ENCODE measurements at regions not wholly inside any gene's neighbourhood (a gene's known extent, or its start where the extent isn't known, plus 50 kb on each side); places are given as distances from the start of the nearest gene placed in this dataset.

GRCh38 chr16:62882552-62883221 is 846.4 kb upstream of the CDH8 start:
- Histone ChIP-seq H3K79me2 (ENCODE audit: low read length) (no peaks in the 10 kb centered on the region), H3K36me3 (ENCODE audit: insufficient read depth, low read length) (no peaks in the 10 kb centered on the region), H3K9me3 (ENCODE audit: low read length) (peaks cover 8% of the 10 kb centered on the region), H3K4me1 (ENCODE audit: low read length) (no peaks in the 10 kb centered on the region), H3K27me3 (ENCODE audit: low read length) (no peaks in the 10 kb centered on the region), H2AFZ (ENCODE audit: low read length) (no peak overlapping the region), H3K9me2 (replicated peaks; ENCODE audit: insufficient read depth, low read length) (no peaks in the 10 kb centered on the region; the same call in 1 of the 2 replicates), H3K4me3 (ENCODE audit: low read length) (no peak overlapping the region), H3K4me2 (ENCODE audit: low read depth, low read length, poor library complexity, severe bottlenecking) (no peak overlapping the region), H3K9ac (ENCODE audit: low read length) (no peak overlapping the region), H3K27ac (ENCODE audit: low read length) (no peak overlapping the region), H4K20me1 (ENCODE audit: insufficient read depth, low read depth, low read length) (no peaks in the 10 kb centered on the region)
- no peak for DNase-seq

- no peaks in the 10 kb centered on the region for H3K79me2 ChIP-seq (ENCODE audit: low read length)
- H3K9me2 ChIP-seq (replicated peaks; ENCODE audit: insufficient read depth, low read length), result no peaks in the 10 kb centered on the region
- DNase-seq, result no peak
These were observed 839.9 kb upstream of the CDH8 start for GRCh38 chr16:62876133-62876532.

GRCh38 chr16:62872339-62872738 is 836.1 kb upstream of the CDH8 start:
- Histone ChIP-seq H2AFZ (ENCODE audit: low read length) (no peak overlapping the region), H3K36me3 (ENCODE audit: insufficient read depth, low read length) (no peaks in the 10 kb centered on the region), H3K27ac (ENCODE audit: low read length) (no peak overlapping the region), H3K9me3 (ENCODE audit: low read length) (no peaks in the 10 kb centered on the region), H3K4me1 (ENCODE audit: low read length) (no peaks in the 10 kb centered on the region), H3K9me2 (replicated peaks; ENCODE audit: insufficient read depth, low read length) (no peaks in the 10 kb centered on the region), H3K27me3 (ENCODE audit: low read length) (no peaks in the 10 kb centered on the region), H4K20me1 (ENCODE audit: insufficient read depth, low read depth, low read length) (no peaks in the 10 kb centered on the region), H3K79me2 (ENCODE audit: low read length) (no peaks in the 10 kb centered on the region), H3K4me2 (ENCODE audit: low read depth, low read length, poor library complexity, severe bottlenecking) (no peak overlapping the region), H3K9ac (ENCODE audit: low read length) (no peak overlapping the region), H3K4me3 (ENCODE audit: low read length) (no peak overlapping the region)
- DNase-seq, result no peak

More at GRCh38 chr16:62876133-62876532, 839.9 kb upstream of the CDH8 start:
- no peak overlapping the region for H3K9ac ChIP-seq (ENCODE audit: low read length)
- no peak overlapping the region for H3K27ac ChIP-seq (ENCODE audit: low read length)
- no peak overlapping the region for H3K4me2 ChIP-seq (ENCODE audit: low read depth, low read length, poor library complexity, severe bottlenecking)
- H4K20me1 ChIP-seq (ENCODE audit: insufficient read depth, low read depth, low read length), result no peaks in the 10 kb centered on the region
- no peaks in the 10 kb centered on the region for H3K27me3 ChIP-seq (ENCODE audit: low read length)
- H3K4me1 ChIP-seq (ENCODE audit: low read length), result no peaks in the 10 kb centered on the region
- no peaks in the 10 kb centered on the region for H3K36me3 ChIP-seq (ENCODE audit: insufficient read depth, low read length)
- H2AFZ ChIP-seq (ENCODE audit: low read length), result no peak overlapping the region
- H3K4me3 ChIP-seq (ENCODE audit: low read length), result no peak overlapping the region
- peaks cover 3% of the 10 kb centered on the region; the same call in 1 of the 2 replicates for H3K9me3 ChIP-seq (ENCODE audit: low read length)

GRCh38 chr16:62870554-62870953 is 834.3 kb upstream of the CDH8 start:
- Histone ChIP-seq H3K9me3 (ENCODE audit: low read length) (no peaks in the 10 kb centered on the region), H3K4me3 (ENCODE audit: low read length) (no peak overlapping the region), H3K27me3 (ENCODE audit: low read length) (no peaks in the 10 kb centered on the region), H3K79me2 (ENCODE audit: low read length) (no peaks in the 10 kb centered on the region), H3K36me3 (ENCODE audit: insufficient read depth, low read length) (no peaks in the 10 kb centered on the region), H3K27ac (ENCODE audit: low read length) (no peak overlapping the region), H2AFZ (ENCODE audit: low read length) (no peak overlapping the region), H3K9me2 (replicated peaks; ENCODE audit: insufficient read depth, low read length) (no peaks in the 10 kb centered on the region), H3K9ac (ENCODE audit: low read length) (no peak overlapping the region), H3K4me2 (ENCODE audit: low read depth, low read length, poor library complexity, severe bottlenecking) (no peak overlapping the region), H4K20me1 (ENCODE audit: insufficient read depth, low read depth, low read length) (no peaks in the 10 kb centered on the region), H3K4me1 (ENCODE audit: low read length) (no peaks in the 10 kb centered on the region)
- no peak for DNase-seq

- H3K36me3 ChIP-seq (ENCODE audit: insufficient read depth, low read length), result no peaks in the 10 kb centered on the region
- H3K9me3 ChIP-seq (ENCODE audit: low read length), result no peaks in the 10 kb centered on the region
- DNase-seq, result no peak
- no peaks in the 10 kb centered on the region for H3K27me3 ChIP-seq (ENCODE audit: low read length)
- H3K9ac ChIP-seq (ENCODE audit: low read length), result no peak overlapping the region
- H3K4me2 ChIP-seq (ENCODE audit: low read depth, low read length, poor library complexity, severe bottlenecking), result no peak overlapping the region
- H3K79me2 ChIP-seq (ENCODE audit: low read length), result no peaks in the 10 kb centered on the region
- no peak overlapping the region for H3K4me3 ChIP-seq (ENCODE audit: low read length)
- H4K20me1 ChIP-seq (ENCODE audit: insufficient read depth, low read depth, low read length), result no peaks in the 10 kb centered on the region
- no peaks in the 10 kb centered on the region for H3K9me2 ChIP-seq (replicated peaks; ENCODE audit: insufficient read depth, low read length)
- no peak overlapping the region for H2AFZ ChIP-seq (ENCODE audit: low read length)
- no peaks in the 10 kb centered on the region for H3K4me1 ChIP-seq (ENCODE audit: low read length)
- H3K27ac ChIP-seq (ENCODE audit: low read length), result no peak overlapping the region
These were observed 833.6 kb upstream of the CDH8 start for GRCh38 chr16:62869837-62870236.

- no peaks in the 10 kb centered on the region for H4K20me1 ChIP-seq (ENCODE audit: insufficient read depth, low read depth, low read length)
- H3K36me3 ChIP-seq (ENCODE audit: insufficient read depth, low read length), result no peaks in the 10 kb centered on the region
- no peak overlapping the region for H3K27ac ChIP-seq (ENCODE audit: low read length)
- DNase-seq, result no peak
- H3K27me3 ChIP-seq (ENCODE audit: low read length), result no peaks in the 10 kb centered on the region
- no peaks in the 10 kb centered on the region for H3K9me2 ChIP-seq (replicated peaks; ENCODE audit: insufficient read depth, low read length)
- H3K9ac ChIP-seq (ENCODE audit: low read length), result no peak overlapping the region
- H3K4me3 ChIP-seq (ENCODE audit: low read length), result no peak overlapping the region
- no peaks in the 10 kb centered on the region for H3K4me1 ChIP-seq (ENCODE audit: low read length)
- H3K9me3 ChIP-seq (ENCODE audit: low read length), result no peaks in the 10 kb centered on the region
- H3K4me2 ChIP-seq (ENCODE audit: low read depth, low read length, poor library complexity, severe bottlenecking), result no peak overlapping the region
- H2AFZ ChIP-seq (ENCODE audit: low read length), result no peak overlapping the region
- no peaks in the 10 kb centered on the region for H3K79me2 ChIP-seq (ENCODE audit: low read length)
These were observed 826.9 kb upstream of the CDH8 start for GRCh38 chr16:62863139-62863538.

GRCh38 chr16:62853887-62854286 is 817.6 kb upstream of the CDH8 start:
- no peaks in the 10 kb centered on the region for H3K79me2 ChIP-seq (ENCODE audit: low read length)
- no peak overlapping the region for H3K9ac ChIP-seq (ENCODE audit: low read length)
- H3K4me3 ChIP-seq (ENCODE audit: low read length), result no peak overlapping the region
- H3K27me3 ChIP-seq (ENCODE audit: low read length), result no peaks in the 10 kb centered on the region; the same call in 1 of the 2 replicates
- no peak for DNase-seq
- H3K4me1 ChIP-seq (ENCODE audit: low read length), result no peaks in the 10 kb centered on the region
- no peak overlapping the region for H3K4me2 ChIP-seq (ENCODE audit: low read depth, low read length, poor library complexity, severe bottlenecking)
- H2AFZ ChIP-seq (ENCODE audit: low read length), result no peak overlapping the region
- no peaks in the 10 kb centered on the region for H4K20me1 ChIP-seq (ENCODE audit: insufficient read depth, low read depth, low read length)
- H3K36me3 ChIP-seq (ENCODE audit: insufficient read depth, low read length), result no peaks in the 10 kb centered on the region
- H3K9me3 ChIP-seq (ENCODE audit: low read length), result no peaks in the 10 kb centered on the region
- H3K9me2 ChIP-seq (replicated peaks; ENCODE audit: insufficient read depth, low read length), result no peaks in the 10 kb centered on the region; the same call in 1 of the 2 replicates
- H3K27ac ChIP-seq (ENCODE audit: low read length), result no peak overlapping the region

- H3K9me2 ChIP-seq (replicated peaks; ENCODE audit: insufficient read depth, low read length), result no peaks in the 10 kb centered on the region
- H3K9ac ChIP-seq (ENCODE audit: low read length), result no peak overlapping the region
- no peaks in the 10 kb centered on the region for H3K27me3 ChIP-seq (ENCODE audit: low read length)
- H3K4me2 ChIP-seq (ENCODE audit: low read depth, low read length, poor library complexity, severe bottlenecking), result no peak overlapping the region
- no peak overlapping the region for H2AFZ ChIP-seq (ENCODE audit: low read length)
- DNase-seq, result no peak
- no peaks in the 10 kb centered on the region for H3K79me2 ChIP-seq (ENCODE audit: low read length)
- H3K27ac ChIP-seq (ENCODE audit: low read length), result no peak overlapping the region
- H3K4me3 ChIP-seq (ENCODE audit: low read length), result no peak overlapping the region
- no peaks in the 10 kb centered on the region for H3K36me3 ChIP-seq (ENCODE audit: insufficient read depth, low read length)
- H3K9me3 ChIP-seq (ENCODE audit: low read length), result peaks cover 14% of the 10 kb centered on the region; the same call in 1 of the 2 replicates
- no peaks in the 10 kb centered on the region for H4K20me1 ChIP-seq (ENCODE audit: insufficient read depth, low read depth, low read length)
- H3K4me1 ChIP-seq (ENCODE audit: low read length), result no peaks in the 10 kb centered on the region
These were observed 810.3 kb upstream of the CDH8 start for GRCh38 chr16:62846399-62847057.

Data from Karpas-422 (cell line).